ENCODE measurements at regions not wholly inside any gene's neighbourhood (a gene's known extent, or its start where the extent isn't known, plus 50 kb on each side); places are given as distances from the start of the nearest gene placed in this dataset.

DNA sequence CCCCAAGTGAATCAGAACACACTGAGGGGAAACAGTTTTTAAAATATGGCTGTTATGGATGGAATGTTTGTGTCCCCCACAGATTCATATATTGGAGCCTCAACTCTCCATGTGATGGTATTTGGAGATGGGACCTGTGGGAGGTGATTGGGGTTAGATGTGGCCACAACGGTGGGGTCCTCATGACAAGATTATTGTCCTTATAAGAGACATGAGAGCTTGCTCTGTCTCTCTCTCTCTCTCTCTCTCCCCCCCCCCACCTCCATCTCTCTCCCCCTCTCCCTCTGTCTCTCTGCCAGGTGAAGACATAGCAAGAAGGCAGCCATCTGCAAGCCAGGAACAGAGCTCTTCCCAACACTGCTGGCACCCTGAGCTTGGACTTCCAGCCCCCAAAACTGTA, 315.8 kb upstream of the MGMT start:
- Histone ChIP-seq H3K36me3 (no peaks in the 10 kb centered on the region), H3K27ac (no peak overlapping the region), H3K4me1 (no peaks in the 10 kb centered on the region), H3K4me3 (no peak overlapping the region), H3K9me3 (peaks cover 0 to 1% (median 0%) of the 10 kb centered on the region in 4 donors), H3K27me3 (no peaks in the 10 kb centered on the region)
- WGBS, 2 donors = 77 to 88% methylated on average over 1 of the region's 1 CpG
- no peak for TF ChIP-seq POLR2AphosphoS5 (IDR thresholded peaks at IDR 0.05)
- TF ChIP-seq, protein P1, sequence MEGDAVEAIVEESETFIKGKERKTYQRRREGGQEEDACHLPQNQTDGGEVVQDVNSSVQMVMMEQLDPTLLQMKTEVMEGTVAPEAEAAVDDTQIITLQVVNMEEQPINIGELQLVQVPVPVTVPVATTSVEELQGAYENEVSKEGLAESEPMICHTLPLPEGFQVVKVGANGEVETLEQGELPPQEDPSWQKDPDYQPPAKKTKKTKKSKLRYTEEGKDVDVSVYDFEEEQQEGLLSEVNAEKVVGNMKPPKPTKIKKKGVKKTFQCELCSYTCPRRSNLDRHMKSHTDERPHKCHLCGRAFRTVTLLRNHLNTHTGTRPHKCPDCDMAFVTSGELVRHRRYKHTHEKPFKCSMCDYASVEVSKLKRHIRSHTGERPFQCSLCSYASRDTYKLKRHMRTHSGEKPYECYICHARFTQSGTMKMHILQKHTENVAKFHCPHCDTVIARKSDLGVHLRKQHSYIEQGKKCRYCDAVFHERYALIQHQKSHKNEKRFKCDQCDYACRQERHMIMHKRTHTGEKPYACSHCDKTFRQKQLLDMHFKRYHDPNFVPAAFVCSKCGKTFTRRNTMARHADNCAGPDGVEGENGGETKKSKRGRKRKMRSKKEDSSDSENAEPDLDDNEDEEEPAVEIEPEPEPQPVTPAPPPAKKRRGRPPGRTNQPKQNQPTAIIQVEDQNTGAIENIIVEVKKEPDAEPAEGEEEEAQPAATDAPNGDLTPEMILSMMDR (IDR thresholded peaks at IDR 0.05) = no peak
- no peak for TF ChIP-seq POLR2A (IDR thresholded peaks at IDR 0.05)
- TF ChIP-seq EP300 (IDR thresholded peaks at IDR 0.05) = no peak
- intact Hi-C loops (cut with DNase I) = no loop called here
- DNase-seq = no peak

DNA sequence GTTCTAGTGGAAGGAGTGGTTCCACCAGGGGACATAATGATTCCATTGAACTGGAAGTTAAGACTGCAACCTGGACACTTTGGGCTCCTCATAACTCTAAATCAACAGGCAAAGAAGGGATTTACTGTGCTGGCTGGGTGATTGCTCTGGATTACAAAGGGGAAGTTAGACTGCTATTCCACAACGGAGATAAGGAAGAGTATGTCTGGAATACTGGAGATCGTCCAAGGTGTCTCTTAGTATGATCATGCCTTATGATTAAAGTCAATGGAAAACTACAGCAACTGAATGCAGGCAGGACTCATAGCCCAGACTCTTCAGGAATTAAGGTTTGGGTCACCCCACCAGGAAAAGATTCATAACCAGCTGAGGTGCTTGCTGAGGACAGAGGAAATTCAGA, 310.6 kb upstream of the MGMT start:
- H3K9me3 ChIP-seq = peaks cover 0 to 1% (median 0%) of the 10 kb centered on the region in 4 donors
- no peak overlapping the region for H3K4me3 ChIP-seq
- no peak overlapping the region for H3K27ac ChIP-seq
- no peak for DNase-seq
- WGBS, 2 donors = 63 to 79% methylated on average over 2 of the region's 2 CpGs
- H3K4me1 ChIP-seq = no peaks in the 10 kb centered on the region
- no peaks in the 10 kb centered on the region for H3K36me3 ChIP-seq
- H3K27me3 ChIP-seq = no peaks in the 10 kb centered on the region
- TF ChIP-seq, protein P1 (IDR thresholded peaks at IDR 0.05) = no peak
- TF ChIP-seq POLR2A (IDR thresholded peaks at IDR 0.05) = no peak
- intact Hi-C loops (cut with DNase I) = no loop called here

DNA sequence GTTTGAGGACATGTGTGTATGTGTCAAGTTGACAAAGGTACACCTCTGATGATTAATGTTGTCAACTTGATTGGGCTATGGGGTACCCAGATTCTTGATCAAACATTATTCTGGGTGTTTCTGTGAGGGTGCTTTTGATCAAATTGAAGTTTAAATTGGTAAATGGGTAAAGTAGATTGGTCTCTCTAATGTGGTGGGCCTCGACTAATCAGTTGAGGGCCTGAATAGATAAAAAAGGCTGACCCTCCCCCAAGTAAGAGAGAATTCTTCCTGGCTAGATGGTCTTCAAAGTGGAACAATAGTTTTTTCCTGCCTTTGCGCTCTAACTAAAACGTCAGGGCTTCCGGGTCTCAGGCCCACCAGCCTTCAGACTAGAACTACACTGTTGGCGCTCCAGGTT, 309.9 kb upstream of the MGMT start:
- TF ChIP-seq, protein P1 (IDR thresholded peaks at IDR 0.05) = no peak
- TF ChIP-seq EP300 (IDR thresholded peaks at IDR 0.05) = no peak
- TF ChIP-seq POLR2AphosphoS5 (IDR thresholded peaks at IDR 0.05) = no peak
- no peak for TF ChIP-seq POLR2A (IDR thresholded peaks at IDR 0.05)
- no peak overlapping the region for H3K27ac ChIP-seq
- intact Hi-C loops (cut with DNase I) = no loop called here
- no peaks in the 10 kb centered on the region for H3K36me3 ChIP-seq
- peaks cover 0 to 1% (median 0%) of the 10 kb centered on the region in 4 donors for H3K9me3 ChIP-seq
- peaks cover 0 to 3% (median 0%) of the 10 kb centered on the region in 3 donors for H3K27me3 ChIP-seq
- H3K4me1 ChIP-seq = no peaks in the 10 kb centered on the region
- no peak overlapping the region for H3K4me3 ChIP-seq
- DNase-seq = no peak
- 95 to 96% methylated on average over 5 of the region's 5 CpGs for WGBS, 2 donors

DNA sequence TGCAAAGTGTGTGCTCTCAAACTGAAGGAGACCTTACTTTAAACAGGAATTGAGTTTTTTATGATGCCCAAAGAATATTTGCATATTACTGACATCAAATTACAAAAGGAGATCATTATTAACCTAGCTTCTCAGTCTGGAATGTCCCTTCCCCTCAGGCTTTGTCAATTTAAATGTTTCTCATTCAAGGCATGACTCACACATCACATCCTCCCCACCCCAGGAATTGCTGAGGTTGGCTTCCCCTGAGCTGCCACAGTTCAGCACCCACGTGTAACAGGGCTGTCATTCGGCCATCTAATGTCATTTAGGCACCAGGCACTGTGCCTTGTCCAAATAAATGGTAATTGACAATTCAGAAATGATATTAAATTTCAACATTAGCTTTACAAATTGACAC, 305.9 kb upstream of the MGMT start:
- TF ChIP-seq, protein P1 (IDR thresholded peaks at IDR 0.05) = no peak
- TF ChIP-seq EP300 (IDR thresholded peaks at IDR 0.05) = no peak
- TF ChIP-seq POLR2AphosphoS5 (IDR thresholded peaks at IDR 0.05) = no peak
- TF ChIP-seq POLR2A (IDR thresholded peaks at IDR 0.05) = no peak
- Histone ChIP-seq H3K4me3 (no peak overlapping the region), H3K36me3 (no peaks in the 10 kb centered on the region), H3K27me3 (peaks cover 0 to 3% (median 0%) of the 10 kb centered on the region in 3 donors), H3K4me1 (no peaks in the 10 kb centered on the region), H3K27ac (no peak overlapping the region), H3K9me3 (no peaks in the 10 kb centered on the region)
- intact Hi-C loops (cut with DNase I) = no loop called here
- WGBS, 2 donors = 29 to 45% methylated on average over 2 of the region's 2 CpGs
- no peak for DNase-seq

DNA sequence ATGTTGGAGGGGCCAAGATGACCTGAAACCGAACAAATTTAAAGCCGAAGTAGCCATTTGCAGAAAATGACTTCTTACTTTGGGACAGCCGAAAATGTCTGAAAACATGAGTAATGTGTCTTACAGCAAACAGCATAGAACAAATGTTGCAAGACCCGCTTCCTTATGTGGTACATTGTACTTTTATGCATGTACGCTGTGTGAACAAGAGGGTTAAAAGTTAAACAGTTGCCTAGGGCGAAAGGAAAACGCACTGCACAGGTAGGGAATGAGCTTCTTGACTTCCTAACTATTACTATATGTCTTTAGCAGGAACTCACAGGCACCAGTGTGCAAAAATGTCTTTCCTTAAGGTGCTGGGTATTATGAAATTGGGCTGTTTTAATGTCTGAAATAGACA, 303.5 kb upstream of the MGMT start:
- 73 to 86% methylated on average over 7 of the region's 7 CpGs for WGBS, 2 donors
- TF ChIP-seq, protein P1 (IDR thresholded peaks at IDR 0.05) = no peak
- no peak for TF ChIP-seq POLR2AphosphoS5 (IDR thresholded peaks at IDR 0.05)
- TF ChIP-seq POLR2A (IDR thresholded peaks at IDR 0.05) = no peak

More for the DNA sequence above, 303.5 kb upstream of the MGMT start:
- H3K27me3 ChIP-seq = peaks cover 0 to 3% (median 0%) of the 10 kb centered on the region in 3 donors
- no peak for DNase-seq
- H3K9me3 ChIP-seq = no peaks in the 10 kb centered on the region
- intact Hi-C loops (cut with DNase I) = no loop called here
- no peak overlapping the region for H3K27ac ChIP-seq
- H3K4me3 ChIP-seq = no peak overlapping the region
- H3K4me1 ChIP-seq = no peaks in the 10 kb centered on the region
- H3K36me3 ChIP-seq = no peaks in the 10 kb centered on the region

All from sigmoid colon (tissue), 6 donors.